ENCODE measurements at regions not wholly inside any gene's neighbourhood (a gene's known extent, or its start where the extent isn't known, plus 50 kb on each side); places are given as distances from the start of the nearest gene placed in this dataset.

DNA sequence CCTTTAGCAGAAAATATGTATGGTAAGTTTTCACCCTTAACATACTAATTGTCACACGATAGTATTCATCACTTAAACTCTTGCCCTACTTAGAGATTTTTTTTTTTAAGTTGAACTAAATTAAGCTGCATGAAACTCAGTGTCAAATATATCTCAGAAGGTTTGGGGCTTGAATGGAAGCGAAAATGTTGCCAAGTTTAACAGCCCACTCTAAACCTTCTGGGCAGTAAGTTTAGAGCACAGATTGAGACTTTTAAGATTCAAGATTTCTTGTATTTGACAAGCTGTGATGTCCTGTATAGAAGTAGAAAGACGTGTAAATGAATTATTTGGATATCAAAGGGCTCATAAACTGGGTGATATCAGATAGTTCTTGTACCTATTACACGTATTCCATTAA is 287.3 kb upstream of the FLRT2 start:
- TF ChIP-seq JUNB (IDR thresholded peaks at IDR 0.05) (no peak), RCOR1 (IDR thresholded peaks at IDR 0.05; ENCODE audit: low read depth, low read length) (no peak), POLR2A (IDR thresholded peaks at IDR 0.05; ENCODE audit: low read length) (no peak), MAFK (IDR thresholded peaks at IDR 0.05; ENCODE audit: partially characterized antibody) (no peak)
- TF ChIP-seq, protein P1, sequence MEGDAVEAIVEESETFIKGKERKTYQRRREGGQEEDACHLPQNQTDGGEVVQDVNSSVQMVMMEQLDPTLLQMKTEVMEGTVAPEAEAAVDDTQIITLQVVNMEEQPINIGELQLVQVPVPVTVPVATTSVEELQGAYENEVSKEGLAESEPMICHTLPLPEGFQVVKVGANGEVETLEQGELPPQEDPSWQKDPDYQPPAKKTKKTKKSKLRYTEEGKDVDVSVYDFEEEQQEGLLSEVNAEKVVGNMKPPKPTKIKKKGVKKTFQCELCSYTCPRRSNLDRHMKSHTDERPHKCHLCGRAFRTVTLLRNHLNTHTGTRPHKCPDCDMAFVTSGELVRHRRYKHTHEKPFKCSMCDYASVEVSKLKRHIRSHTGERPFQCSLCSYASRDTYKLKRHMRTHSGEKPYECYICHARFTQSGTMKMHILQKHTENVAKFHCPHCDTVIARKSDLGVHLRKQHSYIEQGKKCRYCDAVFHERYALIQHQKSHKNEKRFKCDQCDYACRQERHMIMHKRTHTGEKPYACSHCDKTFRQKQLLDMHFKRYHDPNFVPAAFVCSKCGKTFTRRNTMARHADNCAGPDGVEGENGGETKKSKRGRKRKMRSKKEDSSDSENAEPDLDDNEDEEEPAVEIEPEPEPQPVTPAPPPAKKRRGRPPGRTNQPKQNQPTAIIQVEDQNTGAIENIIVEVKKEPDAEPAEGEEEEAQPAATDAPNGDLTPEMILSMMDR (IDR thresholded peaks at IDR 0.05) = no peak
